Panc1 (cell line): ENCODE measurements at regions not wholly inside any gene's neighbourhood (a gene's known extent, or its start where the extent isn't known, plus 50 kb on each side); places are given as distances from the start of the nearest gene placed in this dataset.

Experiments
- ATAC-seq: fragments of 200-7000 bp; cut with Tn5 transposase; 2 replicates; pipeline ENCODE4 v1.9.1; 2020; ENCODE audit warnings: mild to moderate bottlenecking, moderate library complexity
- BruUV-seq: library from RNA; stranded (reverse); fragments of 400-500 nt; replicated peaks from 2 replicates; lab custom pipeline; 2021; lab: Mats Ljungman, UMichigan
- CTCF ChIA-PET: fragments of 300-600 bp; sonication (Branson Sonifier 250); formaldehyde crosslinking; loops from one replicate; lab custom pipeline; 2022; ENCODE audit warnings: antibody characterized with exemption; lab: Charles Lee
- POLR2A ChIA-PET: fragments of 300-600 bp; sonication (Branson Sonifier 250); formaldehyde crosslinking; loops from one replicate; lab custom pipeline; 2022; ENCODE audit warnings: antibody characterized with exemption; lab: Charles Lee
- DNase-seq: peaks from one replicate; pipeline ENCODE4 v3.0.0-alpha.2; 2010; ENCODE audit warnings: low read depth, low spot score
- H3K27ac ChIP-seq: 2 replicates; pipeline ENCODE4 v1.5.1; 2011; ENCODE audit warnings: mild to moderate bottlenecking, low read length, inconsistent platforms
- H3K27me3 ChIP-seq: fragments of 200-500 bp; sonication (Bioruptor generic); 2 replicates; pipeline ENCODE4 v1.6.0; 2014; ENCODE audit warnings: low read length, inconsistent platforms; ENCODE audit not compliant: control insufficient read depth, insufficient read depth
- H3K36me3 ChIP-seq: fragments of 200-500 bp; sonication (Bioruptor generic); 2 replicates; pipeline ENCODE4 v1.5.1; 2014; ENCODE audit warnings: inconsistent platforms, mild to moderate bottlenecking, low read length, moderate library complexity; ENCODE audit not compliant: control insufficient read depth, insufficient read depth
- H3K4me1 ChIP-seq: 2 replicates; pipeline ENCODE4 v1.5.1; 2011; ENCODE audit warnings: inconsistent platforms, mild to moderate bottlenecking, low read length, moderate library complexity; ENCODE audit not compliant: control insufficient read depth, insufficient read depth
- H3K4me3 ChIP-seq, 2 experiments: 2 replicates each; pipeline ENCODE4 v1.5.1; 2011 to 2012; ENCODE audit warnings: low read depth in 2 of 2, low read length in 2 of 2, mild to moderate bottlenecking in 2 of 2, inconsistent platforms in 1 of 2, moderate library complexity in 1 of 2
- H3K9me3 ChIP-seq: fragments of 200-500 bp; sonication (Bioruptor generic); 2 replicates; pipeline ENCODE4 v1.5.1; 2014; ENCODE audit warnings: low read depth, mild to moderate bottlenecking, inconsistent platforms, low read length, moderate library complexity; ENCODE audit not compliant: control insufficient read depth, insufficient read depth
- CTCF ChIP-seq: fragments of 450-650 bp; IDR thresholded peaks from 2 replicates; pipeline ENCODE4 v1.5.1; 2017; ENCODE audit warnings: mild to moderate bottlenecking
- POLR2AphosphoS5 ChIP-seq: IDR thresholded peaks from 2 replicates; pipeline ENCODE4 v1.6.1; 2012; ENCODE audit warnings: mild to moderate bottlenecking, low read depth, low read length, moderate library complexity
- REST ChIP-seq, 2 experiments: IDR thresholded peaks; 2 replicates each; pipeline ENCODE4 v1.6.1; 2011 to 2012; ENCODE audit warnings: low read depth in 2 of 2, control low read depth in 1 of 2, low read length in 1 of 2, mild to moderate bottlenecking in 1 of 2, moderate library complexity in 1 of 2; ENCODE audit not compliant: insufficient read depth in 1 of 2
- SIN3A ChIP-seq: IDR thresholded peaks from 2 replicates; pipeline ENCODE4 v1.6.1; 2012; ENCODE audit warnings: low read depth, mild to moderate bottlenecking, low read length, moderate library complexity, borderline replicate concordance; ENCODE audit not compliant: insufficient read depth
- TCF7L2 ChIP-seq: IDR thresholded peaks from 2 replicates; pipeline ENCODE4 v1.6.1; 2011; ENCODE audit warnings: mild to moderate bottlenecking, low read depth, low read length, inconsistent platforms
- in situ Hi-C: cut with HindIII; loops from 2 replicates; pipeline ENCODE4 v1.10.0; 2016; ENCODE audit warnings: low sequenced_read_pairs, low pct_unique_long_range_greater_than_20kb
- intact Hi-C: fragments of 100-400 bp; cut with micrococcal nuclease; formaldehyde crosslinking; loops from one replicate; pipeline ENCODE4 v1.10.0; 2022; ENCODE audit not compliant: unreplicated experiment

GRCh38 chr13:26485288-26485687 lies 72.2 kb upstream of the WASF3 start:
- Histone ChIP-seq H3K4me3 (no peak overlapping the region), H3K9me3 (no peaks in the 10 kb centered on the region), H3K27me3 (no peaks in the 10 kb centered on the region), H3K36me3 (no peaks in the 10 kb centered on the region), H3K27ac (no peak overlapping the region), H3K4me1 (no peaks in the 10 kb centered on the region)
- TF ChIP-seq REST (IDR thresholded peaks at IDR 0.05; ENCODE audit: insufficient read depth in 1 of 2, low read depth in 2 of 2, low read length in 1 of 2) (no peak), POLR2AphosphoS5 (no peak), SIN3A (no peak), TCF7L2 (no peak), CTCF (no peak)
- no peak for ATAC-seq
- in situ Hi-C loops (no loop called here), intact Hi-C loops (no loop called here)
- no TSS peak for BruUV-seq
- ChIA-PET POLR2A (no interaction called here), CTCF (no interaction called here)
- no peak for DNase-seq

- H3K27me3 ChIP-seq, result no peaks in the 10 kb centered on the region
- intact Hi-C loops (no loop called here), in situ Hi-C loops (no loop called here)
- H3K4me1 ChIP-seq, result no peaks in the 10 kb centered on the region
- ChIA-PET POLR2A (no interaction called here), CTCF (no interaction called here)
- BruUV-seq, result no TSS peak
- no peaks in the 10 kb centered on the region for H3K9me3 ChIP-seq
- TF ChIP-seq SIN3A (no peak), POLR2AphosphoS5 (no peak)
- H3K36me3 ChIP-seq, result no peaks in the 10 kb centered on the region
- H3K27ac ChIP-seq, result no peak overlapping the region
- no peak for ATAC-seq
- no peak for DNase-seq
- no peak overlapping the region for H3K4me3 ChIP-seq
Observed at GRCh38 chr13:26485786-26486185, 71.7 kb upstream of the WASF3 start.

- intact Hi-C loops, result no loop called here
- in situ Hi-C loops, result no loop called here
- ChIA-PET POLR2A (no interaction called here), CTCF (no interaction called here)
- no peaks in the 10 kb centered on the region for H3K27me3 ChIP-seq
- H3K36me3 ChIP-seq, result no peaks in the 10 kb centered on the region
- no TSS peak for BruUV-seq
- ATAC-seq (no peak), DNase-seq (no peak)
- H3K4me3 ChIP-seq, result no peak overlapping the region
- H3K4me1 ChIP-seq, result no peaks in the 10 kb centered on the region
- H3K27ac ChIP-seq, result no peak overlapping the region
- H3K9me3 ChIP-seq, result no peaks in the 10 kb centered on the region
- no peak for TF ChIP-seq CTCF
- no peak for TF ChIP-seq REST (IDR thresholded peaks at IDR 0.05; ENCODE audit: insufficient read depth in 1 of 2, low read depth in 2 of 2, low read length in 1 of 2)
- TF ChIP-seq TCF7L2, result no peak
- TF ChIP-seq POLR2AphosphoS5, result no peak
- no peak for TF ChIP-seq SIN3A
Observed at GRCh38 chr13:26486550-26486949, 70.9 kb upstream of the WASF3 start.
